Hepatic stellate cell (primary cell): ENCODE measurements at regions not wholly inside any gene's neighbourhood (a gene's known extent, or its start where the extent isn't known, plus 50 kb on each side); places are given as distances from the start of the nearest gene placed in this dataset.
"Not testable (repeated sequence)": the region's sequence is repeated elsewhere in the genome, so short reads cannot be mapped to it uniquely, and the experiment has no call there.

Experiments
- DNase-seq: peaks from one replicate; pipeline ENCODE4 v3.0.0; 2011; ENCODE audit warnings: low spot score

GRCh38 chr6:121020656-121021055 lies 313.6 kb downstream of the TBC1D32 start:
- DNase-seq = no peak

DNA sequence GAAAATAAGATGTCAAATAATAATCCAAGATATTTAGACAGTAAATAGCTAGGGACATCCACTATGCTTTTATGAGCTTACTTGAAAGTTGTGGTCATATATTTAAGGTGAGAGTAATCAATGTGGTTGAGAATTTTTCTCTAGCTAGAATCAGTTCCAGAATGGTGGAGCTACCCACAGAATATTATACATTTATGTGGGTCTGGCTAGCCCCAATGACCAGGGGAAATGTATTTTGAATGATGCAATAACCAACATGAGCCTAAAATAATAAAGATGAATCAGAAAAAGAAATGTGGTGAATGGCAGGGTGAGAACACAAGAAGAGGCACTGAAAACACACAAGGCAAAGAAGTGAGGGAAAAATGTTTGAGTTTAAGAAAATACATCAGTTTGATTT lies 325.7 kb downstream of the TBC1D32 start:
- DNase-seq = no peak

DNA sequence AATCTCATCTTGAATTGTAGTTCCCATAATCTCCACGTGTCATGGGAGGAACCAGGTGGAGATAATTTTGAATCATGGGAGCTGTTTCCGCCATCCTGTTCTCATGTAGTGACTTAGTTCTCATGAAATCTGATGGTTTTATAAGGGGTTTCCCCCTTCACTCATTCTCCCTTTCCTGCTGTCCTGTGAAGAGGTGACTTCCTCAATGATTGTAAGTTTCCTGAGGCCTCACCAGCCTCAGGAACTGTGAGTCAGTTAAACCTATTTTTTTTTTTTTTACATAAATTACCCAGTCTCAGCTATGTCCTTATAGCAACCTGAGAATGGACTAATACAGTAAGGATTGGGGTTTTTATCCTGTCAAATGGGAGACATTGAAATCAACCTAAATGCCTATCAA lies 328.3 kb downstream of the TBC1D32 start:
- DNase-seq = no peak

GRCh38 chr6:121000381-121000780 lies 333.9 kb downstream of the TBC1D32 start:
- DNase-seq = no peak

DNA sequence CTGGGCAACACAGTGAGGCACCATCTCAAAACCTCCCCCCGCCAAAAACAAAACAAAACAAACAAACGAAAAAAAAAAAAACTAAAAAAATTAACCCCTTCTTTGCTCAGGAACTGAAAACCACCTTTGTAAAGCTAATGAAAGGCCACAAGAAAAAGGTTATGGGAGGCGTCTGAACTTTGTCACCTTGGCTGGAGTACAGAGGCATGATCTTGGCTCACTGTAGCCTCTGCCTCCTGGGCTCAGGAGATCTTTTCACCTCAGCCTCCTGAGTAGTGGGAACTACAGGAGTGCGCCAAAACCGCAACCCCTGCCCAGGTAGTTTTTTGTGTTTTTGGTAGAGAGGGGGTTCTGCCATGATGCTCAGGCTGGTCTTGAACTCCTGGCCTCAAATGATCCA lies 337.9 kb downstream of the TBC1D32 start:
- no peak for DNase-seq

GRCh38 chr6:120994573-120994967 lies 339.7 kb downstream of the TBC1D32 start:
- no peak for DNase-seq

DNA sequence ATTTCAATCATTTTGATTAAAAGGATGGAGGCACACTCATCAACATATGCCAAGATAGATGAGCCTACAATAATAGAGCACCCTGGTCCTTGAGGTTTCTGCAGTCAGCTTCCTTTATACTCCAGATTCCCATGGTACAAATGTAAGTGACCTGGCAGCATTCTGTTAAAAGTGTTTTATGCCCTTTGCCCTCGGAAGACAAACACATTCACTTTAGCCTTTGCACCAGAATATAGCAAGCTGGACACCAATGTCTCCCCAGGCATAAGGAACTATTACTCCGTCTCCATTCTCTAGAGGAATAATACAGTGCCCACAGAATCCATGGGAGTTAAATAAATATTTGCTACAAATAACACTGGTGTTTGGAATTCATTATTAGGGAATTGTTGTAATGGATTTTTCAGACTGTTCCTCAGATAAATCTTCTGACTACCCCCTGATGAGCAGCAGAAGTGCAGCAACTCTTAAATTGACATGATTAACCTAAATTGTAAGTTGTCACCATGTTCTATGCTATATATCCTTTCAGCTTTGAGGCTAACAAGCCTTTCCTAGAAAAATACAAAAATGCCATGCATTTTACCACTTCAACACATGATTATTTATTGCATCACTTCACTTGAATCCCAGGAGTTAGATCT lies 340.2 kb downstream of the TBC1D32 start:
- DNase-seq = no peak

DNA sequence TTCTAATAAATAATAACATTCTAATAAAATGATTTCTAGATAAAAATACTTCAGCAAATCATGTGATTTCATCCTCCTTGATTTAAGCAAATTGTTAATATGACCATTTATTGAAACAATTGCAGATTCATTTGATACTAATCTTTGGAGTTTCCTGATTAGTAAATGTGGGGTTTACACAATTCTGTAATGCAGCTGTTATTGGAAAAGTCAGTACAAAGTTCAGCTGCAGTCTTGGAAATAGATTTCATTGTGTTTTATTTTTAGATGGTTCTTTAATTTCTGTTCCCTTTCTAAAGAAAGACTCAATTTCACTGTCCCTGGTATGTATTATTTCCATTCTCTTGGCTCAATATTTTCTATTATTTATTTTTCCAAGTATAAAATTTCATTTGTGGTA lies 342.0 kb downstream of the TBC1D32 start:
- no peak for DNase-seq

- no peak for DNase-seq
Observed at GRCh38 chr6:120990866-120991265, 343.4 kb downstream of the TBC1D32 start.

GRCh38 chr6:120981835-120982234 lies 352.4 kb downstream of the TBC1D32 start:
- no peak for DNase-seq

DNA sequence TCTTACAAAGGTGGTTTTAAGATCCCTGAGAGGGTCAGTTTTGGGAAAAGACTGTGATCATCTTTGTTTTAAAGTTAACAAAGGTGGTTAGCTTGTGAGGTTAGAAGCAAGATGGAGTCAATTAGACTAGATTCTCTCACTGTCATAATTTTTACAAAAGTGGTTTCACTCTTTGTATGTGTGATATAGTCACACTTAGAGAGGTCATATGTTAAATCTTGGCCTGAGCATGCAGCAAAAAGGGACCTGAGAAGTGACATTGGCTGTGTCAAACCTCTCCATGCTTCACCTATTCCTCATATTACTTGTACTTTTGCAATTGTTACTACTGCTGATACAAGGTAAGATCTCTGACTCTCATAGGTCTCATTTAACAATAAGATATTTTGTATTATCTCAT lies 368.0 kb downstream of the TBC1D32 start:
- no peak for DNase-seq

GRCh38 chr6:120965814-120966213 lies 368.5 kb downstream of the TBC1D32 start:
- no peak for DNase-seq

DNA sequence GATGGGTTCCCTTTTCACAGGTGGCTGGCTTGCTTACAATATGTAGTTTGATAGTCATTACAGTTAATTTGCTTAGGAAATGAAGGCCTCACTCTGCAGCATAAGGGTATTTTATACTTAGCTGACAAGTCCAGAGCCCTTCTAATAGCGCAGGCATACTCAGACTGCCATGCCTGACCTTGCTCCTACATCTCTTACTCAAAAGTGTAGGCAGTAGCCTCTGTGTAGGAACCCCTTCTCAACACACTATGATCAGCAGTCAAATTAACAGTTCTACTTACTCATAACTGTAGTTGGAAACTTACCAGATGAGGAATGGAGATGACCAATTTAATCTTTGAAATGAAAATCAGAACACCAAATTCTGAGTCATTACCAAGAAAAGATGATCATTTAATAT lies 373.5 kb downstream of the TBC1D32 start:
- no peak for DNase-seq

DNA sequence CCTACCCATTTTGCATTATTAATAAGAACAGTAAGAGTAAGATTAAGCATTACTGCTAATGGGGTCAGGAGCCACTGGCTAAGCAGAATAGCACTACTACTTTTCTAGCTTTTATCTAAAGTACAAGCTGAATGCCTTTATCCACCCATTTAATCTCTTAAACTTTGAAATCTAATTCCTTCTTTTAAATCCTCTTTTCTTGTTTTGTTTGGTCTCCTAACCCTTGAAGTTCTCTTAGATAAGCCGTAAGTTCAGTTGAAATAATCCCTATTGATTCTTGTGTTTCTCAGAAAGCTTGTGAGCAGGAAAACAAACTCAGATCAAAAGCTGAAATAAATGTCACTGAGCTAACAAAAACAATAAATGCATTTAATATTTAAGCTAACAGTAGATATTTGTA lies 380.2 kb downstream of the TBC1D32 start:
- DNase-seq = no peak

GRCh38 chr6:120951258-120951657 lies 383.0 kb downstream of the TBC1D32 start:
- DNase-seq = no peak

- no peak for DNase-seq
Observed at GRCh38 chr6:120947111-120947510, 387.2 kb downstream of the TBC1D32 start.

DNA sequence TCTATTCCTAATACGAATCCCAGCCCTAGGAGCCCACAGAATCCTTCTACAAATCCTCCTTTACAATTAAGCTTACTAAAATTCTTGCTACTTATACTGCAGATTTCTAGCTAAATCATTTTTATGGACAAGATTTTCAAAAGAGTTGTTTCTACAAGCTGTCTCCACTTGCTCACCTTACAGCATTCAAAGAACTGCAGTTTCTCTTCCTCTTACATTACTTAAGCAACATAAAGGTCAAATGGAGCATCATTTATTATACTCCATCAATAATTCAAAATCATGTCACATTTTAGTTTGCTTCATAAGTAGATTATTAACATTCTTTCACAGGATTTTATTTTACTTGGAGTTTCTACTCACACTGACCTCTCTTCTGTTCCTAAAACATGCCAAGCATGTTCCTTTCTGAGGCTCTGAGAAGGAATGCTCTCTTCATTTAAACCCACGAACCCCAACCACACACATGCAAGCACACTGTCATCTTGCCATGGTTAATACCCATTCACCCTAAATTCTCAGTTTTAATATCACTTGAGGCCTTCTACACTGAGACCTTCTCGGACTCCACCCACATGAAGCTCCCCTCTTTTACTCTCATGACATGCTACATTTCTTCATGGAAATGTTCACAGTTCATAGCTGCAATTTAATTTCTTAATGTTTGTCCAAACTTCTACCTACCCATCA lies 388.2 kb downstream of the TBC1D32 start:
- no peak for DNase-seq

DNA sequence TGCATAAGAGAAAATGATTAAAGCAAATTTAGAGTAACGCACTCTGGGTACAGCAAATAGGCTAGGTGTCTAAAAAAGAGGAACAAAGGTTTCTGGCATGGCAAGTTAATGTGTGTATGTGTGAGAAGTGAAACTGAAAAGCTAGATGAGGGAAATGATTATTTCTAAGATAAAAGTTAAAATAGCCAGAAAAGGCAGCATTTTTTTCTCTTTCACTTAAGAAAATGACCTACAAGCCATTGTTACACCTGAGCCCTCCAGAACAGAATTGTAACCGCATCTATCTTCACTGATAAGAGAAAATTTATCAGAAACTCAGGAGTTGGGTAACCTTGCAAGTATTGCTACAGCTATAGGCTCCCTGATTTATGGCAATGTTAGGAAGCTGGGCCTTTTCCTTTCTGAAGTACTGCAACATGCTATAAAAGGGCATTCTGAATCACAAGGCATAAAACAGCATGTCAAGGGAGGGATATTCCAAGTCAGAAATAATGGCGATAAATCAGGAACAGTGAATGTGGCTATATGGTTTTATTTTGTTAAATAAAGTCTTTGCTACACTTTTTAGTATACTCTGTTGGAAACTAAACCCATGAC lies 395.3 kb downstream of the TBC1D32 start:
- DNase-seq = no peak

- DNase-seq = no peak
Observed at GRCh38 chr6:120938164-120938875, 396.0 kb downstream of the TBC1D32 start.

DNA sequence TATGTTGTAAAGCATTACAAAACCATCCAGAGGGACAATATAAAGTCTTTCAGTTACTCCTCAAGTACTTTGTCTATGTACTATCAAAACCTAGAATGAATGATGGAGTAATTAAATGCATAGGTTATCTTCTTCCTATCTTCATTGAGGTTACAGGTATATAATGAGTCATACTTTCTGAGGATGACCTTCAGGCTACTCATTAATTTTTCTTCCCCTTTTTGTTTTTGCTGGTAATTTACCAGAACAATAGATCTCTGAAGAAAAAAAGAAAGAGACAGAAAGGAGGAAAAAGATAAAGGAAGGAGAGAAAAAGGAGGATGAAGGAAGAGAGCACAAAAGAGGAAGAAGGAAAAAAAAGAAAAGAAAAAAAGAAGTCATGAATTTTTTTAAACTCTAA lies 398.4 kb downstream of the TBC1D32 start:
- no peak for DNase-seq

GRCh38 chr6:120935016-120935415 lies 399.3 kb downstream of the TBC1D32 start:
- no peak for DNase-seq

DNA sequence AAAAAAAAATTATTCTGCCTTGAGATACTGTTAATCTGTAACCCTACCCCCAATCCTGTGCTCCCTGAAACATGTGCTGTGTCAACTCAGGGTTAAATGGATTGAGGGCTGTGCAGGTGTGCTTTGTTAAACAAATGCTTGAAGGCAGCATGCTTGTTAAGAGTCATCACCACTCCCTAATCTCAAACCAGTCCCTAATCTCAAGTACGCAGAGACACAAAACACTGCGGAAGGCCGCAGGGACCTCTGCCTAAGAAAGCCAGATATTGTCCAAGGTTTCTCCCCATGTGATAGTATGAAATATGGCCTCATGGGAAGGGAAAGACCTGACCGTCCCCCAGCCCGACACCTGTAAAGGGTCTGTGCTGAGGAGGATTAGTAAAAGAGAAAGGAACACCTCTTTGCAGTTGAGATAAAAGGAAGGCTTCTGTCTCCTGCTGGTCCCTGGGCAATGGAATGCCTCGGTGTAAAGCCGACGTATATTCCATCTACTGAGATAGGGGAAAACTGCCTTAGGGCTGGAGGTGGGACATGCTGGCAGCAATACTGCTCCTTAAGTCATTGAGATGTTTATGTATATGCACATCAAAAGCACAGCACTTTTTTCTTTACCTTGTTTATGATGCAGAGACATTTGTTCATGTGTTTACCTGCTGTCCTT lies 402.6 kb downstream of the TBC1D32 start:
- DNase-seq = not testable (repeated sequence)
